G401 (cell line): ENCODE measurements at regions not wholly inside any gene's neighbourhood (a gene's known extent, or its start where the extent isn't known, plus 50 kb on each side); places are given as distances from the start of the nearest gene placed in this dataset.

Source experiments
- DNase-seq: peaks from one replicate; pipeline ENCODE4 v3.0.0-alpha.2; 2015; ENCODE audit warnings: low spot score
- in situ Hi-C: cut with HindIII; loops from 2 replicates; pipeline ENCODE4 v1.10.0; 2016; ENCODE audit warnings: low sequenced_read_pairs, mixed read lengths

DNA sequence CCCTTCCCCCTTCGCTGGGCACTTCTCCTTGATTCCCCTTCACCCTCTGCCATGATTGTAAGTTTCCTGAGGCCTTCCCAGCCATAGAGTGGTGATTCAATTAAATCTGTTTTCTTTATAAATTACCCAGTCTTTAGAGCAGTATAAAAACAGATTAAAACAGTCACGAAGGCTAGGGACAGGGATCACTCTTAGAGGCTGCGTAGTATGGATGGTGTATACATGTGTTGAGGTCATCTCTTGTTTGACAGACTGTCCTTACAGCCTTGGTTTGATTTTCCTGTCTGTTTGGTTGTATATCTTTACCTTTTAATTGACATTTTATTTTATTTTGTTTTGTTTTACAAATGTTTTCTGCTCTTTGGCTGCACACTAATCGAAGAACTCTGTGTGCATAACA, 1155.7 kb upstream of the CDH18 start:
- in situ Hi-C loops = no loop called here
- DNase-seq = no peak

DNA sequence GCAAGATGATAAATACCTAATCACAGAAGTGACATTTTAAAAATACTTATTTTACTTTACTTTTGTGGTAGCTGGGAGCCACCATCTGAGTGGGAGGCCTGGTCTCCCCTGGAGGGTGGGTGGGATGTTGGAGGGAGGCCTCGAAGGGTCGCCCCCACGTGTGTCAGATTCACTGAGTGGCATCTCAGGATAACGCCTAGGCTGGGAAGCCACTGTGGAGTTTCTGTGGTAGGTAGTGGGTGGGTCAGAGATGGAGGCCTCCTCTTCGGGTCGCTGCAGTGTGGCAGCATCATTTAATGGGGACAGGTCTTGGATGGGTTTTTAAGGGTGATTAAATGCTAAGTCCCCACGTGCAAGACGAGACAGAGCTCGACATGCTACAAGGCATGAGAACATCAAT, 1154.8 kb upstream of the CDH18 start:
- in situ Hi-C loops = no loop called here
- DNase-seq = no peak

DNA sequence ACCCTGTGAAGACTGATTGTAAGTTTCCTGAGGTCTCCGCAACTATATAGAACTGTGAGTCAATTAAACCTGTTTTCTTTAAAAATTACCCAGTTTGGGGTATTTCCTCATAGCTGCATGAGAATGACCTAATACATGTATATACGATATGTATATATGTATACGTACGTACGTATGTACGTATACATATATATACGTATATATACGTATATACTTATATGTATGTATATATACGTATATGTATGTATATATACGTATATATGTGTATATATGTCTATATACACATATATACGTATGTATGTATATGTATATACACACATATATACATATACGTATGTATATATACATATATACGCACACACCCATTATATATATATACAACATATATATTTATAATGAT, 1153.0 kb upstream of the CDH18 start:
- in situ Hi-C loops = no loop called here

DNA sequence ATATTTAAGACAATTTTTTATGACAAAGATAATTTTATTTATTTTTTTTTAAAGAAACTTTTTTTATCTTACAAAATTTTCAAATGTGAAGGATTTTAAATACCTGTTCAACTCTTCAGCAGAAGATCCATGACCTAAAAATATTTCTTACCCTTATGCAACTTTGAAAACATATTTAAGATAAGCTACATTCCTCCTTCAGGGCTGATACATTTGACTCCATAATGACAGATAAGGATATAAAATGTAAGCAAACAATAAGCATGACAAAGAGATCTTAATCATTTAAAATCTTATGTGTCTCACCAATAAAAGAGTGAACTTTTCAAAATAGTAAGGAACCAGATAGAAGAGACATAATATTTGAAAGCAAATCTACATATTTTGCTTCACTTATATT, 1138.2 kb upstream of the CDH18 start:
- no peak for DNase-seq
- in situ Hi-C loops = no loop called here

More for the DNA sequence above, 1153.0 kb upstream of the CDH18 start:
- no peak for DNase-seq

DNA sequence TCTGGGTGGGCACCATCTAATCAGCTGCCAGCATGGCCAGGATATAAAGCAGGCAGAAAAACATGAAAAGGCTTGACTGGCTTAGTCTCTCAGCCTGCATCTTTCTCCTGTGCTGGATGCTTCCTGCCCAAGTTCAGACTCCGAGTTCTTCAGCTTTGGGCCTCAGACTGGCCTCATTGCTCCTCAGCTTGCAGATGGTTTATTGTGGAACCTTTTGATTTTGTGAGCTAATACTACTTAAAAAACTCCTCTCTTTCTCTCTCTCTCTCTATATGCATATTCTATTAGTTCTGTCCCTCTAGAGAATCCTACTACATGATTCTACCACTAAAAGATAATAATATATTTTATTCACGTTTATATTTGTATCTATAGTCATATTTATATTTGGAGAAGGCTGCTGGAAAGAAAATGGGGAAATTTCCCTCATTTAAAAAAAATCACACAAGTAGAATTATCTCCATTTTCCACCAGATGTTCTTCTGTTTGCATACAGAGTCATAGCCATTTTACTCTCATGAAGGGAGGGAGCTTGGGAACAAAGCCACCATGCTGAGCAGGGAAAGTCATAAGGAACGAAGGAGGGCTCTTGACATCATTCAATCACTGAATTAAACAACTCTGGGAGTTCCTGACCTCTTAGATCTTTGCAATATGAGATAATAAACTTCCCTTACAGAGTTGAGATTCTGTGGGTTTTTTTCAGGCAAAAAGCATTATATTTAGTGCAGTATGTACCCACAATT, 1137.4 kb upstream of the CDH18 start:
- in situ Hi-C loops = no loop called here
- DNase-seq = no peak

DNA sequence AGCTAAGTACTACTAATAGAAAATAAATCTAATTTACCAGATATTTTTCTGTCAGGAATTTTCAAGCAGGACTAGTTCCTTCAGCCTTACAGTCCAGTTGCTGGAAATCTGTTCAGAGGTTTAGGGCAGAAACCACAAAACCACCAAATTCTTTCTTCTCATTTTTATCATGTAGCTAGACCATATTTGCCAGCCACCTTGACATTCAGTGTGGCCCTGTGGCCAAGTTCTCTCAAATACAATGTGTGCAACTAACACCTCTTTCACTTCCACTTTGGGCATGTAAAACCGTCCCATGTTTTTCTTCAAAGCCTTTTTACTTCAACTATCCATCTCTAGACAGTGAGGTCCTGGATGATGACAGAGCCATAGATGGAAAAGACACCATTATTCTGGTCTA, 1133.2 kb upstream of the CDH18 start:
- no peak for DNase-seq
- in situ Hi-C loops = no loop called here

DNA sequence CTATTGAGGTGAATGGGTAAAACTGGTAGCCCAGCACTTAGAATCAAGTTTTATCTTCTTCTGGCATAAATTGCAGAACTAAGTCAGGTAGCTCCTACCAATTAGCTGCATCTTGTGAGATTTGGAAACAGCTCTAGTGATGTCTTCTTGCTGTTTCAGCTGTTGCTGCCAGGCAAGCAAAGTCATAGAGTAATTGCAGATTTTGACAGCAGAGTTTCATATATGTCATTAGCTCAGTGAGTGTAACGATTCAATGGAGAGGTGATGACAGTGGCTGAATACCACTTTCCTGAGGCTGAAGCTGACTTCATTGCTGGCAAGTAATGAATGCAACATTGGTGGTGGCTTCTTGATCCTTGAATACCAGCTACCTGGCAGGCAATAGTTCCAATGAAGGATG, 1109.7 kb upstream of the CDH18 start:
- in situ Hi-C loops = no loop called here
- no peak for DNase-seq

DNA sequence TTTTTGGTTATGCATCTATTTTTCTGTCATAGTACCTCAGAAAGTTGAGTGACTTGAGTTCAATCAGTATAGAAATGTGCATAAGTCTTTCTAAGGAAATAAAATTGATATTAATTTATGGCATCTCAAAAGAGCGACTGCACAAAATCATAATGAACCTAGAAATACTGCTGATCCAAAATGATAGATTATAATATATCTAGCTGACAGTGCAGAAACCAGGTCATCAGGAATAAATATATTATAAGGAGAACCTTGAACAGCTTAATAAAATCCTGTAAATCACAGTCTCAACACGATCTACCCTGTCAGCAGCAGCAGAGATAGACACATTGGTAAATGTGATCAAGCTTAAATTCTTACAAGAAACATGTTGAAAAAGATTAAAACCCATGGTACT, 1106.6 kb upstream of the CDH18 start:
- DNase-seq = no peak
- in situ Hi-C loops = no loop called here

DNA sequence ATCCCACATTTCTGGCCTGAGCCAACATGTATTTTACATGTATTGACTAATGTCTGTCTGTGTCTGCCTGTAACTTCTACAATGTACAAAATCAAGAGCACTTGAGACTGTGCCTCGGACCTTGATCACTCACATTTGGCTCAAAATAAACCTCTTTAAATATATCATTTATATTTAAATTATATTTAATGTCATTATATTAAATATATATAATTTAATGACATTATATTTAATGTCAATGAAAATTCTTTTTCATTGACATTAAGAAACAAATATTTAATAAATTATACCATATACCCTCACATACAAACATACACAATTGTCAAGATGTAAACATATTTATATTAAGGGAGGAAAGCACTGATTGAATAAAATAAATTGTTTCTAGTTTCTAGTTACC, 1099.8 kb upstream of the CDH18 start:
- in situ Hi-C loops = no loop called here
- no peak for DNase-seq

DNA sequence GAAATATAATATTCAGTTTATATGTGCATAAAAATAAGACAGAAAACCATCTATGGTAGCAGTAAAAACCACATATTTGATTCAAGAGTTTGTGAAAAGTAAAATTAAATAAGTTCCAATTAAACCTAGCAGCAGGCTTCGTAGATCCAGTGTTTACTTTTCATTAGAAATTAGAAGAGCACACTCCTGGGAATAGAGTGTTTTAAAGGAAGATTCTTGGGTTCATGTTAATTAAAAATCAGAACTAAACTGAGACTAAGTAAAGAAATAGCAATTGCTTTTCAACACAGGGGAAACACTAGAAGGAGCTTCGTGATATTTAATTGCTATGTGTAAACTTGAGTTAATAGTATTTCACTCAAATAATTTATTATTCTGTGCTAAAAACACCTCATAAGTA, 1097.8 kb upstream of the CDH18 start:
- in situ Hi-C loops = no loop called here
- no peak for DNase-seq

DNA sequence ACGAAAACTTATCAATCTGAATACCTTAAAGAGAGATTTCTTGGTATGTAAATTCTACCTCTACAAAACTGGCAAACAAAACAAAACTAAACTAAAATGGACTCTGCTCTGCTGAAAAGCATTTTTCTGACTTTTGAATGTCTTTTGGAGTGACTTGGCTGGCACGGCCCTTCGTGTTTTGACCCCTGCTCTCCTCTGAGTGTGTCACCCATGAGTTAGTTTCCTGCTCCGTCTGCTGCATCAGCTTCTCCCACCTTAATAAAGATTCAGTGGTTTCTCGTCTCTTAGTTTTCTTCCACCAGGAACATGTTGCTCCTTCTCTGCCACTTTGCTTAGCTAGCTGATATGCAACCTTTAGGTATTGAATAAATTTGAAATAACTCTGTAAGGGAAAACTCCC, 1084.0 kb upstream of the CDH18 start:
- no peak for DNase-seq
- in situ Hi-C loops = no loop called here

DNA sequence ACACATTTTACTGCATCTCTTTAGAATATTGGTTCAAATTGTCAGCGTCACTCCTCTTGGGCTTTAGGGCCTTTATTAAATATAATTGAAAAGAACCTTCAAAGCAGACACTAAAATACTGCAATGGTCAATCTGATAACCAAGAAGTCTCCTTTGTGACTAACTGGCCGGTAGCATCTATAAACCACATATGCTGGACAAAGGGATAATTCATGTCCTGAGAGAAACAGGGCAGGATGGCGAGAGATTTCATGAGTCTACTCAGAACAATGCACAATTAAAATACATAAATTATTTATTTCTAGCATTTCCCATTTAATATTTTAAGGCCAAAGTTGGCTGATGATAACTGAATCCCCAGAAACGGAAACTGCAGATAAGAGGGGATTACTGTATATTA, 1083.4 kb upstream of the CDH18 start:
- DNase-seq = no peak
- in situ Hi-C loops = no loop called here

DNA sequence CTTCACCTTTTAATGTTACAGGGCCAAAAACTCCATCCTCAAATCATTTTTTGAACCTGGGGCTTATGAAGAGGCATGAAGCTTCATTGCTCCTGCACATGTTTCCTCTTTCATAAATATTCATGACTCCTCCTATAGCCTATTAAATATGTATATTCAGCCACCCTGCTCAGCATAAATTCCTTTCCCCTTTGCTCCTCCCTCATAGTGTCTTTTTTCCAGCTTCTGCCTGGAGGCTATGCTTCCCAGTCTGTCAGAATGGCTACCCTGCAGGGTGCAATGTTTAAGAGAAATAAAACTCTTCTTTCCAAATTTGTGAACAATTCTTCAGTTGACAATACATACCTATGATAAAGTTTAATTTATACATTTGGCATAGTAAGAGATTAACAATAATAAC, 1082.9 kb upstream of the CDH18 start:
- in situ Hi-C loops = no loop called here
- no peak for DNase-seq

DNA sequence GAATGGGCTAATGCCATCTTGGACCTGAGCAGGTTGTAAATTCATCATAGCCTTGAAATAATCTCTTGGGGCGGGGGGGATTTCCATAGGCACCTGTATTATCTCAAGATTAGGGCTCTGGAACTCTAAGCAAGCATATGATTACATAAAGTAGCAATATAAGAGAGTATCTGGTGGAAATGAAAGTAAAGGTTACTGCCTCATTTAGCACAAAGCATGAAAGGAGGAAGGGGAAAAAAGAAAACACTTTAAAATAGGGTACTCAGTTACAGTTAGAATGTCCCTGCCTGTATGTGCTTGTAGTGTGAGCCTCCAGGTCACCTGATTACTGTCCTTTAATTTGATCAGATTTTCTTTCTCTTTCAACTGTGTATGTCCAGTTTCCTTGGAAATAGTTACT, 1079.7 kb upstream of the CDH18 start:
- in situ Hi-C loops = no loop called here
- DNase-seq = no peak

DNA sequence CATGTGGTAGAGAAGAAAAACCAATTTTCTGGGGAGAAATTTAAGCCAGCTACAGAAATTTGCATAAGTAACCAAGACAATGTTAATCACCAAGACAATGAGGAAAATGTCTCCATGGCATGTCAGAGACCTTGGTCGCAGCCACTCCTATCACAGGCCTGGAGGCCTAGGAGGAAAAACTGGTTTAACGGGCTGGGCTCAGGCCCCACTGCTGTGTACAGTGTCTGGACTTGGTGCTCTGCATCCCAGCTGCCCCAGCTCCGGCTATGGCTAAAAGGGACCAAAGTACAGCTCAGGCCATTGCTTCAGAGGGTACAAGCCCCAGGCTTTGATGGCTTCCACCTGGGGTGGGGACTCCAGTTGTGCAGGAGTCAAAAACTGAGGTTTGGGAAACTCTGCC, 1075.1 kb upstream of the CDH18 start:
- in situ Hi-C loops = no loop called here
- DNase-seq = no peak

DNA sequence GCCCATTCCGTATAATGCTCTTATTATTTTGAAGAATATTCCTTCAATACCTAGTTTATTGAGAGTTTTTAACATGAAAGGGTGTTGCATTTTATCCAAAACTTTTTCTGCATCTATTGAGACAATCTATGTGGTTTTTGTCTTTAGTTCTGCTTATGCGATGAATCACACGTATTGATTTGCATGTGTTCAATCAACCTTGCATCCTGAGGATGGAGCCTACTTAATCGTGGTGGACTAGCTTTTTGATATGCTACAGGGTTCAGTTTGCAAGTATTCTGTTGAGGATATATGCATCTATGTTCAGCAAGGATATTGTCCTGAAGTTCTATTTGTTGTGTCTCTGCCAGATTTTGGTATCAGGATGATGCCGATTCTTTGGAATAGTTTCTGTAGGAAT, 1070.3 kb upstream of the CDH18 start:
- DNase-seq = no peak
- in situ Hi-C loops = no loop called here

DNA sequence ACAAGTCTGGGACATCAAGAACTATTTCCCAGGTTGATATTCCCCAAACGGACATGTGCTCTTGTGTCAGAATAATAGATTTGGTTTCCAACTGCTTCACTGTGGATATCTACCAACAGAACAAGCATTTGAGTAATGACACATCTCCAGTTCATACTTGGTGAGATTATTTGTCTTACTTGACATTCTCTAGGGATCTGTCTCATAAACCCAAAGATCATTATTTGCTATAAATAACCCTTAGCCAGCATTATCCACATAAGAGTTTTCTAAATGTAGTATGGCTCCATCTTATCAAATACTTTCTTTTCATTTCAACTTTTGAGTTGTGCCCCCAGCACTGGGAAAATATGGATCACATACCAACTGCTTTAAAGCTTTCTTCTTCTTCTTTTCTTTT, 1063.9 kb upstream of the CDH18 start:
- in situ Hi-C loops = no loop called here
- DNase-seq = no peak

DNA sequence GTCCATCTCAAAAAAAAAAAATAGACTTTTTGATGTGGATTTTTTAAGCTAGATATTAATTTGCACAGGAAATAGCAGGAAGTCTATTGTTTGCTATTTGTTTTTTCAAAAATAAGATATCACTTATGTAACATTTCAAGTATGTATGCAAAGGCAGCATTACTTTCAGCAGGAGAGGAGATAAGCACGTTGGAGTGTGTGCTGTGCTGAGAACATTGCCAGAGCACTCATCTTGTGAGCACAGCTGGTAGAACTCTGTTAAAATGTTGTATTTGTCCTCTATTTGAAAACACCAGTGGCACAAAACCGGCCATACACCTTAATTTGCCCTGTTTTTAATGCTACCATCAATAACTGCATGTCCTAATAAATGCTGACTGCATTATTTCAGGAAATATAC, 1061.9 kb upstream of the CDH18 start:
- DNase-seq = no peak
- in situ Hi-C loops = no loop called here

DNA sequence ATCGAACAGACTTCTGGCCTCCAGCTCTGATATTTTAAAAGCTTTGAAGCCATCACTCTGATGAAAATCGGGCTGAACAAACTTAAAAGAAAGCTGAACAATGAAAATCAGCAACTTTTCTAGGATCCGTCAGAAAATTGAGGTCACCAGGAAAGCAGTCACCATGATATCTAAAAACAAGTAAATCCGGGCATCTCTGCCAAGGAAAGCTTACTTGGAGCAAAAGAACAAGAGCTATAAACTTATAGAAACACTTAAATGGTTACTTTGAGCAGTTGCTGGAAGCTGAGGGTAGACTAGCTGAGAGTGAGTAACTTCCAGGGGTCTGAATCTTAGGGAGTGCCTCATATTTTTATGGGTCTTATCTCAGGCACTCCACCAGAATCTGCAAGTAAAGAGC, 1043.0 kb upstream of the CDH18 start:
- no peak for DNase-seq
- in situ Hi-C loops = no loop called here

DNA sequence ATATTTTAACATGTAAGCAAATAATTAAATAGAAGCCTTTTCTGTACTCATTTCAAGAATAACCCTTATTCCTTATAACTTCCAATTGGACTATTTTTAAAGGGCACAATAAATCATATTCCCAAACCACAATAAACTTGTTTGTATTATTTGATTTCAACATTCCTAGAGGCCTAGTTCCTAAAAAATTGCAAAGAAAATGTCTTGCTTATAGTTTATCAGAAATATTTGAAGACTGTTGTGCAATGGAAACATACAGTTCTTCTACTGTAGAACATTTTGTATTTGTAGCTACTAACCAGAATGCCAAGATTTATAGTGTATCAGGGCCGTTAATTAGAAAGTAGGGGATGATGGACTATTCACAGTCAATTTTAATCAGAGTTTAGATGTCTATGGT, 1037.0 kb upstream of the CDH18 start:
- in situ Hi-C loops = no loop called here
- no peak for DNase-seq

DNA sequence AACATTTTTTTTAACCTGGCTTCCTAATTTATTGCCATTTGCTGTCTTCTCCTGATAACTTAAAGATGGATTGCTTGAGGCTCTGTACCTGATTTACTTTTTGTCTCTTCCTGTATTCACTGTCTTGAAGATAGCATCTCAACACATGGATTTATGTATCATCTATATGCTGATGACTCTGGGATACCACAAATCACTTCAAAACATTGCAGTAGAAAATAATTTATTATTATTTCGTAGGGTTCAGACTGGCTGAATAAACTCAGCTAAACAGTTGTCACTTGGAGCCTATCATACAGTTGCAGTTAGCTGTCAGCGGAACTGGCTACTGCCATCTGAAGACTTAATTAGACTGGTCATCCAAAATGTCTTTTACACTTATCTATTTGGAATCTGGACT, 1025.2 kb upstream of the CDH18 start:
- in situ Hi-C loops = no loop called here

DNA sequence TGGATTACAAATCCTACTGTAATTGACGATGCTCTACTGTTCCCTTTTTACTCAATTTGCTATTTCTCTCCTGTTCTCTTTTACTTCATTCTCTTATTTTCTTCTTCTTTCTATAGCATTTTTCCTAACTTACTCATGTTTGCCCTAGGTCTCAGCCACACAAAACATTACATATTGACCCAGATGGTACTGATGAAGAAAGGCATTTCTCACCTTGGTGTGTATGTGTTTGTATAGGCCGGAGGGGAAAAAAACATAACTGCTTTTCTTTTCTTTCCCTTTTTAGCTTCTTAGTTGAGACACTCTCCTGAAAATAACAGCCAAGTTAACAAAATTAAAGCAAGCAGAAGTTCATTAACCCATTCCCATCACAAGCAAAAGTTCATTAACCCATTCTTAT, 1019.8 kb upstream of the CDH18 start:
- in situ Hi-C loops = no loop called here
- DNase-seq = no peak

More for the DNA sequence above, 1025.2 kb upstream of the CDH18 start:
- DNase-seq = no peak
